ENCODE measurements at regions not wholly inside any gene's neighbourhood (a gene's known extent, or its start where the extent isn't known, plus 50 kb on each side); places are given as distances from the start of the nearest gene placed in this dataset.

- TF ChIP-seq POLR2A (IDR thresholded peaks at IDR 0.05; ENCODE audit: low read length) (no peak), GATA1 (IDR thresholded peaks at IDR 0.05; ENCODE audit: low read depth, low read length) (no peak)
Observed at GRCh38 chr1:168825129-168825528, 96.1 kb upstream of the DPT start.
